ENCODE measurements at regions not wholly inside any gene's neighbourhood (a gene's known extent, or its start where the extent isn't known, plus 50 kb on each side); places are given as distances from the start of the nearest gene placed in this dataset.

GRCh38 chr2:181163139-181163538 lies 182.7 kb downstream of the UBE2E3 start:
- intact Hi-C loops (cut with micrococcal nuclease) = no loop called here
- Mint-ChIP-seq H3K4me1 (peaks cover 36% of the 10 kb centered on the region), H3K27ac (no peak overlapping the region), H3K4me3 (no peak overlapping the region), H3K27me3 (no peaks in the 10 kb centered on the region), H3K9me3 (peaks cover 11% of the 10 kb centered on the region), H3K36me3 (ENCODE audit: low read depth) (no peaks in the 10 kb centered on the region)
- no peak for ATAC-seq (ENCODE audit: low read depth)
- POLR2A ChIA-PET = no interaction called here
- TF ChIP-seq CTCF (IDR thresholded peaks at IDR 0.05) = no peak
- DNase-seq = no peak
- CTCF ChIA-PET = no interaction called here

GRCh38 chr2:181163691-181164090 lies 183.3 kb downstream of the UBE2E3 start:
- Mint-ChIP-seq H3K4me1 (peaks cover 36% of the 10 kb centered on the region), H3K9me3 (peaks cover 13% of the 10 kb centered on the region), H3K27me3 (no peaks in the 10 kb centered on the region), H3K4me3 (no peak overlapping the region), H3K27ac (no peak overlapping the region), H3K36me3 (ENCODE audit: low read depth) (no peaks in the 10 kb centered on the region)
- intact Hi-C loops (cut with micrococcal nuclease) = no loop called here
- TF ChIP-seq CTCF (IDR thresholded peaks at IDR 0.05) = no peak
- ChIA-PET CTCF (no interaction called here), POLR2A (no interaction called here)
- ATAC-seq (ENCODE audit: low read depth) = no peak
- DNase-seq = no peak

GRCh38 chr2:181164699-181165098 lies 184.3 kb downstream of the UBE2E3 start:
- intact Hi-C loops (cut with micrococcal nuclease) = no loop called here
- ATAC-seq (ENCODE audit: low read depth) (no peak), DNase-seq (no peak)
- Mint-ChIP-seq H3K36me3 (ENCODE audit: low read depth) (no peaks in the 10 kb centered on the region), H3K27me3 (no peaks in the 10 kb centered on the region), H3K9me3 (peaks cover 13% of the 10 kb centered on the region), H3K4me1 (peaks cover 36% of the 10 kb centered on the region), H3K4me3 (peak overlapping the region; percentile 12), H3K27ac (peak overlapping the region; percentile 42)
- POLR2A ChIA-PET = no interaction called here
- CTCF ChIA-PET = no interaction called here
- TF ChIP-seq CTCF (IDR thresholded peaks at IDR 0.05) = no peak

GRCh38 chr2:181165199-181165868 lies 184.9 kb downstream of the UBE2E3 start:
- peaks cover 36% of the 10 kb centered on the region for H3K4me1 Mint-ChIP-seq
- intact Hi-C loops (cut with micrococcal nuclease) = no loop called here
- POLR2A ChIA-PET = no interaction called here
- peak overlapping the region; percentile 29 for H3K4me3 Mint-ChIP-seq
- no peak for DNase-seq
- H3K27me3 Mint-ChIP-seq = no peaks in the 10 kb centered on the region
- ATAC-seq (ENCODE audit: low read depth) = peak; percentile 49
- no peak for TF ChIP-seq CTCF (IDR thresholded peaks at IDR 0.05)
- peak overlapping the region; percentile 42 for H3K27ac Mint-ChIP-seq
- CTCF ChIA-PET = no interaction called here
- H3K9me3 Mint-ChIP-seq = peaks cover 13% of the 10 kb centered on the region
- no peaks in the 10 kb centered on the region for H3K36me3 Mint-ChIP-seq (ENCODE audit: low read depth)

- ATAC-seq (ENCODE audit: low read depth) (no peak), DNase-seq (no peak)
- no peak overlapping the region for H3K4me3 Mint-ChIP-seq
- no peak for TF ChIP-seq CTCF (IDR thresholded peaks at IDR 0.05)
- ChIA-PET CTCF (interaction anchor here (0.9 to 1.1 kb wide), 2 partner anchors 9 to 297 kb away, joined by 3 to 4 read pairs; no protein-coding TSS in a partner anchor), POLR2A (no interaction called here)
- no peaks in the 10 kb centered on the region for H3K27me3 Mint-ChIP-seq
- peaks cover 22% of the 10 kb centered on the region for H3K4me1 Mint-ChIP-seq
- H3K9me3 Mint-ChIP-seq = peaks cover 13% of the 10 kb centered on the region
- H3K27ac Mint-ChIP-seq = no peak overlapping the region
- intact Hi-C loops (cut with micrococcal nuclease) = no loop called here
- H3K36me3 Mint-ChIP-seq (ENCODE audit: low read depth) = no peaks in the 10 kb centered on the region
Observed at GRCh38 chr2:181169503-181169902, 189.1 kb downstream of the UBE2E3 start.
